Fibroblast of skin of scalp (primary cell): ENCODE measurements at regions not wholly inside any gene's neighbourhood (a gene's known extent, or its start where the extent isn't known, plus 50 kb on each side); places are given as distances from the start of the nearest gene placed in this dataset.
A peak's percentile ranks its signal among the peaks of the same experiment; 100 is the strongest.
"Not testable (repeated sequence)": the region's sequence is repeated elsewhere in the genome, so short reads cannot be mapped to it uniquely, and the experiment has no call there.

Source experiments
- DNase-seq: peaks from one replicate; pipeline ENCODE4 v3.0.0-alpha.2; 2013

DNA sequence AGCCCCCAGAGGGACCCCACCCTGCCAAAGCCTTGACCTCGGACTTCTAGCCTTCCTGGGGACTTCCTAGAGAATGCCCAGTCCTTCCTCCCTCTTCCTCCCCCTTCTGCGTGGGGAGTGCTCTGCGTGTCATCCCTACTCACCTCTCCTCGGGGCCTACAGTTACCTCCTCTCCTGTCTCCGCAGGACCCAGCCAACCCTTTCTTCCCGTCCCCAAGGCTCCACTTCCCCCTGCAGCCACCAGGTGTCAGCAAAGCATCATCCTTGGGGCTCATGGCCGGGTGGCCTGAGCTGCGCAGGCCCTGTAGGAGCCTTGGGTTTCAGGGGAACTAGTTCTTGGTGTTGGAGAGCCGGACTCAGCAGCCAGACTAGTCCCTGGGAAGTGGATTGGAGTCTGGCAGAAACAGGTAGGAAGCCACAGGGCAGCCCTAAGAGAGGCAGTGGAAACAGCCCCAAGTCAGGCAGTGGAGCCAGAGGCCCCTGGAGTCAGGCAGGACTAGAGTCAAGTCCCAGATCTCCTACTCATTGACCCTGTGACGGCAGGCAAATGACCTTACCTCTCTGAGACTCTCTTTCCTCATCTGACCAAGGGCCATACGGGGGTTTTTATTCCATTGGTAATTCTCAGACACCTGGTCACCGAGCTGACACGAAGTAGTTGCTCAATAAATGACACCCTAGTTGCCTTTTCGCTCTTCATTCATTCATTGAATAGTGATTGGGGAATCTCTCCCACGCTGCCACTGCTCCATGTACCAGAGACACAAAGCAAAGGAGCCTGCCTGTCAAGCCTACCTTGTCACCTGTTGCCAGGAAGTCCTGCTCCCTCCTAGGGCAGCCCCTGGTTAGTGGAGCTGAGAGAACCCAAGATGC is 101.8 kb upstream of the GRK3 start:
- peak; percentile 72 for DNase-seq

DNA sequence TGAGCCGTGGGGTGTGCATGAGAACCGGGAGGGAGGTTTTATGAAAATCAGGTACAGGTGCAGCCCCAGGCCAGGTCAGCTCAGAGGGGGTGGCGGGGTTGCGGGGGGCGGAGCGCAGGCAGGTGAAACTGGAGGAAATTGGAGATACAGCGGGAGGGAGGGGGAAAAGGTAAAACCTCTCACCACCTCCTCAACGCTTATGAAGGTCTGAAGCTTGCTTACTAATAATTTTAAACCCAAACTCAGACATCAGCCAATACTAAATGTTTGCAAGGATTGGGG is 101.2 kb upstream of the GRK3 start:
- not testable (repeated sequence) for DNase-seq

DNA sequence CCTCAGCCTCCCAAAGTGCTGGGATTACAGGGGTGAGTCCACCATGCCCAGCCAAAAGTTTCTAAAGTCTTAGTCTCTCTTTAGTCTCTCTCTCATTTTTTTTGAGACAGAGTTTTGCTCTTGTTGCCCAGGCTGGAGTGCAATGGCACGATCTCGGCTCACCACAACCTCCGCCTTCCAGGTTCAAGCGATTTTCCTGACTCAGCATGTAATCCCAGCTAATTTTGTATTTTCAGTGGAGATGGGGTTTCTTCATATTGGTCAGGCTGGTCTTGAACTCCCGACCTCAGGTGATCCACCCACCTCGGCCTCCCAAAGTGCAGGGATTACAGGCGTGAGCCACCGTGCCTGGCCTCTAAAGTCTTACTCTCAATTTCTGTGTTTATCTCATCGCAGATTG is 100.1 kb upstream of the GRK3 start:
- DNase-seq, result not testable (repeated sequence)

DNA sequence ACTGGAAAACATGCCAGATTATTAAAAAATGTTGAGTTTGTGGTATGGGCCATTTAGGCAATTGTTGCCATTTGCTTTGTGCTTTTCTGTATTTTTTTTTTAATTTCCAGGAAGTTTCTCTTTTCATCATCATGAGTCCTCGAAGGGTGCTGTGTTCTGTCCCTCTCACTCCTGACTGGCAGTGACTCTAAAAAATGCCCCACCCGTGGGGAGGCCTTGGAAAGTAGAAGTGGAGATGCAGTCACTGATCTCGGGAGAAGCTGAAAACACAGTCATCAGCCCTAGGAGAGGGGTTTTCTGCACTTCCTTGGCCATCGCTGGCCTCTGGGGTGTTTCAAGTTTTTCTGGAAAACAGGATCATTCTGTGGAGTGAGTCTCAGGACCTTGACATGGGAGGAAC is 98.5 kb upstream of the GRK3 start:
- DNase-seq, result no peak

DNA sequence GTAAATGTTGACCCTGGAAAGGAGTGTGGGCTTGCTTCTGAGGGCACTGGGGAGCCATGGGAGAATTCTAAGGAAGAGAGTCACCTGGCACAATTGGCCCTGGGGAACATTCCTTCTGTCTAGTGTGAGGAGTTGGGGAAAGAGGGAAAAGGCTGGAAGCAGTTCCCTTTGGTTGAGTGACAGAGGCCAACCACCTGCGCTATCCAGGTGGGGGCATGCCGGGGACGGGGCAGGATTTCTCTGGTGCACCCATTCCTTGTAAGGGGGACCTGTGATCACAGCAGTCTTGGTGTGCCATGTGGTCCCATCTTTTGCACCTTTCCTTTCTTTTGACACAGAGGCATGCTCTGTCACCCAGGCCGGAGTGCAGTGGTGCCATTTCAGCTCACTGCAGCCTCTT is 92.1 kb upstream of the GRK3 start:
- no peak for DNase-seq

DNA sequence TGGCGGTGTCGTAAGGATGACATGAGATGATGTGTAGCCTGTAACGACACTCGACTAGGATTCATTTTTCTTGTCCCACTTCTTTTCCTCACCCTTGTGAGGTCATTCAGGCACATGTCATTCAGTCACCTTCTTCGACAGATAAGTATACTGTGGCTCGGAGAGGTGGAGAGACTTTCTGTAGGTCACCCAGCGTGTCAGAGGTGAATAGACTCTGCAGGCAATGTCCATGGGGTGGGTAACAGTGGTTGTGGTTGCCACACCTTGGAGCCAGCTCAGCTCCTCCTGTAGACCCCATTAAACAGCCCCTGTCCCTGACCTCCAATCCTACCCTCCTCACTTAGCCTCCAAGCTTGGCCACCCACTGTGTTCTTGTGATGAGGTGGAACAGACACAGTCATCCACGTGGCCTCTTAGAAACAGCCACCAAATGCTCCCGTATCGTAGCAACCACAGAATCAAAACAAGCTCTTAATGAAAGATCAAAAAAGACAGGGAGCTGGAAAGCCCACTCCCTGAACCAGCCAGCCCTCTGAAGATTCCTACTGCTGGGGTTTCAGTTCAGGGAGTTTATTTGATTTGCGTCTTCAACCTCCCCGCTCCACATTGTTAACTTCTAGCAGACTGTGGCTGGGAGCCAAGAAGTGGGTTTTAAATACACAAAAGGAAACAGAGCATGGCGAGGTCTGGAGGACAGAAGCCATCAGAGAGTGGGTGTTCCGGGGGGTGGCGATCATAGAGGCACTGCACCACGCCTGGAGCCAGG is 89.0 kb upstream of the GRK3 start:
- DNase-seq, result peak; percentile 46

DNA sequence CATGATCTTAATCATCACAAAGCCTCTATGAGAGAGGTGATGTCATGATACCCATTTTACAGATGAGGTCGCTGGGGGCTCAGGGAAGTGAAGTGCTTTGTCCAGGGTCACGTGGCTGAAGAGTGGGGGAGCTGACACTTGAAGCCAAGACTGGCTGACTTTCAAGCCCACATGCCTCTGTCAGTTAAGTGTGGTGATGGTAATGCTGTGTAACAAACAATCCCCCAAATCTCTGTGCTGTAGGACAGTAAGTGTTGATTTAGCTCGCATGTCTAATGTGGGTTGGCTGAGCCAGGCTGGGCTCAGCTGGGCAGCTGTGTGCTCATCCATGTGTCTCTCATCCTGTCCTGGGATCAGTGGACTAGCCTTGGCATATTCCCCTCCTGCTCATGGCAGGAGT is 87.1 kb upstream of the GRK3 start:
- no peak for DNase-seq

DNA sequence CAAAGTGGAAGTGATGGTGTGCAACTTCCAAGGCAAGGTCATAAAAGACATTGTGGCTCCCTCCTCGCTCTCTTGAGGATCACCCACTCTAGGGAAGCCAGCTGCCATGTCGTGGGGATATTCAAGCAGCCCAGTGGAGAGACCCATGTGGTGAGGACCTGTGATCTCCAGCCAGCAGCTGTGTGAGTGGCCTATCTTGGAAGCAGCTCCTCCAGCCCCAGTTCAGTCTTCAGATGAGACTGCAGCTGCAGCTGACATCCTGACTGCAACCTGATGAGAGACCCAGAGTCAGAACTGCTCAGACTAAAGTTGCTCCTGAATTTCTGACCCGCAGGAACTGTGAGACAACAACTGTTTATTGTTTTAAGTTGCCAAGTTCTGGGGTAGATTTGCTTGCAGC is 86.4 kb upstream of the GRK3 start:
- no peak for DNase-seq

DNA sequence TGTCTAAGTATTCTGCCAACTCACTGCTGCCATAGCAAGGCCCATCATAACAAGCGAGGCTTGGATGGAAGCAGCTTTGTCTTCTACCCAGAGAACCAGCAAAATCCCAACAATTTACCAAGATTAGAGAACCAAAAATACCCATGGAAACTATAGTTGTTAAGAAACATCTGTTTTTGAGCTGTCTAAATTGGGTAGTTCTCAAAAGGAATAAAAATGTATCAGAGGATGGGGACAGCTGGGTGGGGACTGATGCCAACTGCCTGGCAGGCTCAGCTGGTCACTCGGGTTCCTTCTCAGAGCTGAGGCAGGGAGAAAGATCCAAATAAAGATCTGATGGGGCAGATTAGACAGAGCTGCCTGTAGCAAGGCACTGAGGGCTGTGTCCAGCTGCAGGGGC is 85.9 kb upstream of the GRK3 start:
- DNase-seq, result no peak

DNA sequence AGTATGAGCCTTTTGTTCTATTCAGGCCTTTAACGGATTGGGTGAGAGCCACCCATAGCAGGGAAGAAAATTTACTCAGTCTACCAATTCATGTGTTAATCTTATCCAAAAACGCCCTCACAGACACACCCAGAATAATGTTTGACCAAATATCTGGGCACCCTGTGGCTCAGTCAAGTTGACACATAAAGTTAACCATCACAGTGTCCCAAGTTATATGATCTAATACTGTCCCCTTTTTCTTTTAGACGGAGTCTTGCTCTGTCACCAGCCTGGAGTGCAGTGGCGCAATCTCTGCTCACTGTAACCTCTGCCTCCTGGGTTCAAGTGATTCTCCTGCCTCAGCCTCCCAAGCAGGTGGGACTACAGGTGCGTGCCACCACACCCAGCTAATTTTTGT is 83.6 kb upstream of the GRK3 start:
- not testable (repeated sequence) for DNase-seq

DNA sequence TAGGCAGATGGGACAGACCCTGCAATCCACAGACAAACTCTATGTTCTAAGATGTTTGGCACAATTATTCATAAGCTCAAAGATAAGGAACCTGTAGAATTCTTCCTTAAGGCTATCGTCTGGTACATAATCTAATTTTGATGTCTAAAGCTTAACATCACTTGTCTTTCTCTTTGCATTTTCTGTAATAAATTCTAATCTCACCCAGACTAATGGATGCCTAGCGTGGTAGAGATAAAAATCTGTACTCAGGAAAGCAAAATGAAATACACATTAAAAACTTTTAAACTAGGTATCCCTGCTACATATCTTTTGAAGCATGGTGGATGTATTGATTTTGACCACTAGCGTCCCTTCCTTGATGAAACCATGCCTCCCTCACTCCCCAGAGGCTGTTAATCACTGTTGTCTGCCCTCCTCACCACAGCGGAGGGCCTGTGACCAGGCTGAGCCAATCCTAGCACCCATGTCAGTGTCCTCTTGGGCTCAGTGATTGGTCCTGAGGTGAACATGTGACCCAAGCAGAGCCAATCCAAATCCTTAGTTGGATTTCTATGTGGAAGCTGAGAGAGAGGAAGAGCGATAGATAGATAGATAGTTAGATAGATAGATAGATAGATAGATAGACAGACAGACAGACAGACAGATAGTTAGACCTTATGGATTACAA is 82.2 kb upstream of the GRK3 start:
- DNase-seq, result no peak

DNA sequence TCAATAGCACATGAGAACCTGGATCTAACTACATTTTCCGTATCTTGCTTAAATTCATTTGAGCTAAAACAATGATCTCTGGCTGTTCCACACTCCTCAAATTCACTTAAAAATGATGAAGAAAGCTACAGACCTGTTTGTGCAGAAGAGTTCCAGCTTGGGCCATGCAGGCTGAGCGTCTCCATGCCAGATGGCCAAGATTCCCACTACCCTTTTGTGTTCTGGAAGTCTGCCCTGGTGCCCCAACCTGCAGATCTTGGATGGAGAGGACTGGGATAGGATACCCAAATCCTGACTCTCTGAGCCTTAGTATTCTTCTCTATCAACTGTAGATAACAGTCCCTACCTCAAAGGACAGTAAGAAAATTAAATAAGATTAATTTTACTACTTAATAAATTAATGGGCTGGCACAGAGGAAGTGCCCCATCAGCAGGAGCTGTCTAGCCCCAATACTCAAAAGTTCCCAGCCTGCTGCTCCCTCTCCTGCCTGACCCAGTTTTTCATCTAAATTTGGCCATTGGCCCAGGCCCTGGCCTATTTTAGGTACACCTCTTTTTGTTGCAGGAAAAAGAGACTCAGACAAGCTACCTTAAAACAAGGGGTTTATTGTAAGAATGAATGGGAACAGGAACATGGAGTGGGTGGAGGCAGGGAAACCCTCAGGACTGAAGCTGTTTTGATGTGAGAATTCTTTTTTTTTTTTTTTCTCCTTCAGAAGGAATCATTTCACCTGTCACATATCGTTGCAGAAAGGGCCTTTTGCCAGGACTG is 81.4 kb upstream of the GRK3 start:
- DNase-seq, result no peak

DNA sequence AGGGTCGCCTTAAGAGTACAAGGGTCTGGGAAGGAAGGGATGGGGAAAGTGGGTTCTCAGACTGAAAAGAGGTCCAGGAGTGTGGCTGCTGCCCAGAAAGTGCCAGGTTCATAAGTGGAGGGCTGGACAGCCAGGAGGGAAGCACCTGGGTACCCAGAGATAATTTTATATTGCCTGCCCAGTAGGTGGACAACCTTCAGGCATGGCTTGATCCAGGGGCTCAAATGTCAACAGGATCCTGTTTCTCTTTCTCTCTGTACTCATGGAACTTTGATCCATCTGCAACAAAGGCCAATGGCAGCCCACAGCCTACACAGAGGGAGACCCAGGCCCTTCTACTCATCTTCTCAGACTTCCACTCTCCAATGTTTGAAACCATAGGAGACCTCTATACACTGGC is 80.5 kb upstream of the GRK3 start:
- DNase-seq, result no peak

DNA sequence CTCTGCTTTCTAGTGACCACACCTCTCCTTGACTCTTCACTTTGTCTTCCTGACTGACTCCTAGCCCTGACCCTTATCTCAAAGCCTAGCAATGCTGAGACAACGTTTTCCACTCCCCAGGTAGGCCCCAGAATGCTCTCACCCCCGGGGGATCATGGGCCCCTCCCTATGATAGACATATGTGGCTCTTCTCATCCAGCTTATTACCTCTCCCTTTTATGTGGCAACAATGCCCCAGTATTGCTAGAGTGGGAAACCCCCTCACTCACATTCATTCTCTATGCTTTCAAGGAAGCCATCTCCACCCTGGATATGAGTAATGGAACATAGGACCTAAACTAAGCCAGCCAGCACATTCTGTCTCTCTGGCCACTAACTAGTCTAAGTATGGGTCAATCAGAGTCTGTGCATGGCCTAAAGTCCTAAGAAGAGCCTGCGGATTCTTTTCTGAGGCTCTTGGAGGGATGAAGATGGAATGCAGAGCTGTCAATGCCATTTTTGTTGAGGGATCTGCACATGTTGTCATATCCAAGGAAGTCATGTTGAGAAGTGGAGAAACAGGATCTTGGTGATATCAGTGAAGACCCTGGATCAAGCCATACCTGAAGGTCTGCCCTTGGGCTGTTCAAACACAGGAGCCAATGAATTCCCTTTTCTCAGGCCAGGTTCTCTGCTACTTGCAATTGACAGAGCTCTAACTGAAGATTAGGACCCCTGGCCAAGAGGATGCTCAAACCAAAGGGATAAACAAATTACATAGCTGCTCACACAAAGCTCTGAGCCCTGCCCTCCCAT is 79.8 kb upstream of the GRK3 start:
- no peak for DNase-seq

DNA sequence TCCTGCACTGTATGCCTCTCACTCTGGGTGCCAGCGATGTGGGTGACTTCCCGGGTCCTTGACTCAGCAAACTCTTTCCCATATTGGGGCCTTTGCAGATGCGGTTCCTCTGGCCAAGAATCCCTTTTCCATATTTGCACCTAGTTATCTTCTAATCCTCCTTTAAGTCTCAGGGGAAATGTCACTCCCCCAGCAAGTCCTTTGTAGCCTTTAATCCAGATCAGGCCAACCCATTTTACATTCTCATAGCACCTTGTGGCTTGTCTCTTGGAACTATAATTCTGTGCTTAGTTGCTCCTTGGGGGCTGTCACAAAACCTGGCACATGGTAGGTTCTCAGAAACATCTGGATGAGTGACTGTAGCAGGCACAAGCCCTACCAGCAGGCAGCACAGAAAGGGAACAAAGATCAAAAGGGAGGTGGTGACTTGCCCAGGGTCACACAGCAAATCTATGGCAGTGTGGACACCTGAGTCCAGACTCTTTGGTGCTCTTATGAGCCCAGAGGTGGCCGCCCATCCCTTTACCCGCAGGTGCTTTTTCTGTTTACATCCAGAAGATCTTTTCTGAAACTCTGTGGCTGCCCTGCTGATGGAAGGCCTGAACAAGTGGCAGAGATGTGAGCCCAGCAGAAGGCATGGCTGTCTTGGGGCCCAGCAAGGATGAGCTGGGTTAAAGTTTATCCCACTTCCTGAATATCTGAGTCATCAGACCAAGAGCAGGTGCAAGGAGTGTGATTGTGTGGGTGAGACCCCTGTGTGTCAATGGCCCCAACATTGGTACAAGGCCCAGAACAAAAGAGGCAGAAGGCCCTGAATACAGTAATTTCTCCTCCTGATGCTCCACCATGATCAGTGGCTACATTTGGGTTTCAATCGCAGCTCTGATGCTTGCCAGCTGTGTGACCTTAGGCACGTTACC is 78.6 kb upstream of the GRK3 start:
- DNase-seq, result no peak

DNA sequence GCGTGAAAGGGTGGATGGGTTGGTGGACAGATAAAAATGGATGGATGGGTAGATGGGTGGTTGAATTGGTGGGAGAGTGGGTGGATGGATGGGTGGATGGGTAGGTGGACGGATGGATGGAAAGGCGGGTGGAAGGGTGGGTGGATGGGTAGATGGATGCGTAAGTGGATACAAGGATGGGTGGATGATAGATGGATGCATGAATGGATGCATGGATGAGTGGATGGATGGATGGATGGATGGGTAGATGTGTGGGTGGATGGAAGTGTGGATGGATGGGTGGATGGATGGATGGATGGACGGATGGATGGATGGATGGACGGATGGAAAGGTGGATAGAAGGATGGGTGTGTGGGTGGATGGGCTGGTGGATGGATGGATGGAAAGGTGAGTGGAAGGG is 77.0 kb upstream of the GRK3 start:
- DNase-seq, result no peak

DNA sequence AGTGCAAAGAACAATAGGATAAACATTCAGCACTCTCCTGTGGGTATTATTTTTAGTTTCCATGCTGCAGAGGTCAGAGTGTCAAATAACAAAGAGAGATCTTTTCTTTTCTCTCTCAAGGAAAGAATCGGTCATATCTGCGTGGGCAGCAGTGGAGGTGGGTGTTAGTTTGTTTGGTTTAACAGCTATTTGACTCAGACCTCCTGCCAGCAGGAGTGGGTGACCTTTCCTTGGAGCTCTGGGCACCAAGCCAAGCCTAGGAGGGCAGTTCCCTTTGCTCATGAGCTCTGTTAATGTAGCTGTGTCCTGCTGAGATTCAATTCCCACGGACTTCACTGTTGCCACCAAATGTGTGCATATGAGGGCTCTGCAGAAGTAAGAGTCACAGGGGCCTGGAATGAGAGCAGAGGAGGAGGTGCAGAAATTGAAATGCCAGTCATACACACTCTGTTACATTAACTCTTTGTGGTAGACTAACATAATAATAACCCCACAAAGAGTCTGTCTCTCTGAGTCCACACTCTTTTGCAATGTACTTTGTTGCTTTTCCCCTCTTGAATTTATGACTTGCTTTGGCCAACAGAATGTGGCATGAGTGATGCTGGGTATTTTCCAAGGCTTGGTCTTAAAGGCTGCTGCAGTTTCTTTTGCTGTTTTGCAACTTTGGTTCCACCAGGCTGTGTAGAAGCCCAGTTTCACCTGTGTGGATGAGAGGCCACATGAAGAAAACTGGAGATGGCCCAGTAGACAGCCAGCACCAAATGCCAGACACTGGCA is 76.0 kb upstream of the GRK3 start:
- DNase-seq, result peak; percentile 66

DNA sequence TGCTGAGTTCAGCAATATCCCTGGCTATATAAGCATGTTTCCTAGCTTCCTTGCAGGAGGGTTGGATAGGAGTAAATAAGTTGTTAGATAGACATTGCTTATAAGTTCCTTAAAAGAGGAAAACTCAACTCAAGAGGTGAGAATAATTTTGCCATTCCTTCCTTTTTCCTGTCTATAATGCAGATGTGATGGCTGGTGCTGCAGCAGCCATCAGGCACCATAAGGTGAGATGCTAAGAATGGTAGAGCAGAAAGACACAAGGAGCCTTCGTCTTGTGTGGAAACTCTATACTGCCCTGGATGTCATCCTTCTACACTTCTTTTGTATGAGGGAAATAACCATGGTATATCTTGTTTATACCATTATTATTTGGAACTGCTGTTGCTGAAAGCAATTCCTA is 74.5 kb upstream of the GRK3 start:
- no peak for DNase-seq

DNA sequence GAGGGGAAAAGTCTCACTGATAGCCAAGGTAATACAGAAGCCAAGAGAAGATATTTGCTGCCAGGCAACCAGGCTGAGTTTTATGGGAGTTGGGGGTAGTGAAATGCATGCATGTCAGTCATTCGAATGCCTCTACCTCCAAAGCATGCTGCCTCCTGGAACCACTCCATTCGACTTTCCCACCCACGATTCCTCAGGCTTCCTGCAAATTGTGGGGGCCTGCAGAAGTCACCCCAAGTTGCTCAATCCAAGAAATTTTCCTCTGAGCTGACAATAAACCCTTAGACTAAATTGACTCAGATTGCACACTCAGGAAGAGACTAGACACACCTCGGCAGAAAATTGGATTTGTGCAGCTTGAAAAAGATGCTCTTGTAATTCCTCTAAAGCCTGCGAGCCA is 73.6 kb upstream of the GRK3 start:
- DNase-seq, result no peak

DNA sequence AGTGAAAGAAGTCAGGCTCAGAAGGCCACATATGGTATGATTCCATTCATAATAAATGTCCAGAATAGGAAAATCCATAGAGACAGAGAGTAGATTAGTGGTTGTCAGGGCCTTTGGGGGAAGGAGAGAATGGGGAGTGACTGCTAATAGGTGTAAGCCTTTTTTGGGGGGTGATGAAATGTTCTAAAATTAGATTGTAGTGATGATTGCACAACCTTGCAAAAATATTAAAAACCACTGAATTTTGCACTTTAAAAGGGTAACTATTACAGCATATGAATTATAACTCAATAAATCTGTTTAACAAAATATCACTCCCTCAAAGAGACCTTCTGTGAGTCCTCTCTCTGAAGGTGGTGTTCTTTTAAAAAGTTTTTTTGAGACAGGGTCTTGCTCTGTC is 72.3 kb upstream of the GRK3 start:
- no peak for DNase-seq
